ENCODE measurements at regions not wholly inside any gene's neighbourhood (a gene's known extent, or its start where the extent isn't known, plus 50 kb on each side); places are given as distances from the start of the nearest gene placed in this dataset.

DNA sequence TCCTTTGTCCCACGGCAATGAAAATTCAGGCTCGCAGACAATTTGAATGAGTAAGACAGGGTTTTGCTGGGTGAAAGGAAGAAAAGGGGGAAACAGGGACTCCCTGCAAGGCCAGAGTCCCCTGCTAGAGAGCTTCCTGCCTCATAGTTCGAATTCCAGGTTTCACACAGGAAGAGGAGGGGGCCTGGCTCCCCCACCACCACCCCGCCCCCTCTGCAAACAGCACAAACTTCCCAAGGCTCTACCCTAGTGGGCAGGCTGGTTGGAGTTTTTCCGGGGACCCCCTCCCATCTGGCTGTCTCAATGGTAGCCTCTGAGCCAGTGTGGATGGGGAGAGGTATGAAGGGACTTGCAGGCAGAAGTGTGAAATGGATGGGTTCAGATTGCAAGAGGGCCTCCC is 57.4 kb upstream of the NEBL start:
- Mint-ChIP-seq H3K36me3 (ENCODE audit: unreplicated experiment) (no peaks in the 10 kb centered on the region), H3K9me3 (ENCODE audit: unreplicated experiment) (peaks cover 2% of the 10 kb centered on the region), H3K4me1 (ENCODE audit: low read depth, unreplicated experiment) (peaks cover 21% of the 10 kb centered on the region), H3K4me3 (ENCODE audit: unreplicated experiment) (no peak overlapping the region), H3K27me3 (ENCODE audit: unreplicated experiment) (no peaks in the 10 kb centered on the region), H3K27ac (ENCODE audit: unreplicated experiment) (no peak overlapping the region)
- no peak for DNase-seq
- TF ChIP-seq, protein P1, sequence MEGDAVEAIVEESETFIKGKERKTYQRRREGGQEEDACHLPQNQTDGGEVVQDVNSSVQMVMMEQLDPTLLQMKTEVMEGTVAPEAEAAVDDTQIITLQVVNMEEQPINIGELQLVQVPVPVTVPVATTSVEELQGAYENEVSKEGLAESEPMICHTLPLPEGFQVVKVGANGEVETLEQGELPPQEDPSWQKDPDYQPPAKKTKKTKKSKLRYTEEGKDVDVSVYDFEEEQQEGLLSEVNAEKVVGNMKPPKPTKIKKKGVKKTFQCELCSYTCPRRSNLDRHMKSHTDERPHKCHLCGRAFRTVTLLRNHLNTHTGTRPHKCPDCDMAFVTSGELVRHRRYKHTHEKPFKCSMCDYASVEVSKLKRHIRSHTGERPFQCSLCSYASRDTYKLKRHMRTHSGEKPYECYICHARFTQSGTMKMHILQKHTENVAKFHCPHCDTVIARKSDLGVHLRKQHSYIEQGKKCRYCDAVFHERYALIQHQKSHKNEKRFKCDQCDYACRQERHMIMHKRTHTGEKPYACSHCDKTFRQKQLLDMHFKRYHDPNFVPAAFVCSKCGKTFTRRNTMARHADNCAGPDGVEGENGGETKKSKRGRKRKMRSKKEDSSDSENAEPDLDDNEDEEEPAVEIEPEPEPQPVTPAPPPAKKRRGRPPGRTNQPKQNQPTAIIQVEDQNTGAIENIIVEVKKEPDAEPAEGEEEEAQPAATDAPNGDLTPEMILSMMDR (IDR thresholded peaks at IDR 0.05; ENCODE audit: partially characterized antibody, unreplicated experiment): no peak

DNA sequence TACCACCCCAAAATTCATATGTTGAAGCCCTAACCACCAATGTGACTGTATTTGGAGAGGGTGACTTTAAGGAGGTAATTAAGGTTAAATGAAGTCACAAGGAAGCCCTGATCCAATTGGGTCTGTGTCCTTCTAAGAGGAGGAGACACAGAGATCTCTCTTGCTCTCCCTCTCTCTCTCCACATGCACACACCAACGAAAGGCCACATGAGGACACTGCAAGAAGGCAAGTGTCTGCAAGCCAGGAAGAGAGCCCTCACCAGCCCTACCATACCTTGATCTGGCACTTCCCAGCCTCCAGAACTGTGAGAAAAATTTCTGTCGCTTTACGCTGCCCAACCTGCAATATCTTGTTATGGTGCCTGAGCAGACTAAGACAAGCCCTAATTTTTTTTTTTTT is 56.0 kb upstream of the NEBL start:
- Mint-ChIP-seq H3K4me3 (ENCODE audit: unreplicated experiment) (no peak overlapping the region), H3K36me3 (ENCODE audit: unreplicated experiment) (no peaks in the 10 kb centered on the region), H3K9me3 (ENCODE audit: unreplicated experiment) (peaks cover 2% of the 10 kb centered on the region), H3K27ac (ENCODE audit: unreplicated experiment) (no peak overlapping the region), H3K27me3 (ENCODE audit: unreplicated experiment) (no peaks in the 10 kb centered on the region), H3K4me1 (ENCODE audit: low read depth, unreplicated experiment) (peaks cover 26% of the 10 kb centered on the region)
- TF ChIP-seq, protein P1 (IDR thresholded peaks at IDR 0.05; ENCODE audit: partially characterized antibody, unreplicated experiment): no peak
- DNase-seq: no peak

GRCh38 chr10:20949967-20950366 is 52.9 kb upstream of the NEBL start:
- no peak for DNase-seq
- Mint-ChIP-seq H3K9me3 (ENCODE audit: unreplicated experiment) (no peaks in the 10 kb centered on the region), H3K4me1 (ENCODE audit: low read depth, unreplicated experiment) (peaks cover 13% of the 10 kb centered on the region), H3K36me3 (ENCODE audit: unreplicated experiment) (no peaks in the 10 kb centered on the region), H3K27ac (ENCODE audit: unreplicated experiment) (no peak overlapping the region), H3K4me3 (ENCODE audit: unreplicated experiment) (no peak overlapping the region), H3K27me3 (ENCODE audit: unreplicated experiment) (no peaks in the 10 kb centered on the region)
- TF ChIP-seq, protein P1 (IDR thresholded peaks at IDR 0.05; ENCODE audit: partially characterized antibody, unreplicated experiment): no peak

GRCh38 chr10:20948686-20949327 is 51.7 kb upstream of the NEBL start:
- Mint-ChIP-seq H3K9me3 (ENCODE audit: unreplicated experiment) (no peaks in the 10 kb centered on the region), H3K4me1 (ENCODE audit: low read depth, unreplicated experiment) (peaks cover 13% of the 10 kb centered on the region), H3K27ac (ENCODE audit: unreplicated experiment) (no peak overlapping the region), H3K27me3 (ENCODE audit: unreplicated experiment) (no peaks in the 10 kb centered on the region), H3K36me3 (ENCODE audit: unreplicated experiment) (no peaks in the 10 kb centered on the region), H3K4me3 (ENCODE audit: unreplicated experiment) (no peak overlapping the region)
- TF ChIP-seq, protein P1 (IDR thresholded peaks at IDR 0.05; ENCODE audit: partially characterized antibody, unreplicated experiment): no peak
- no peak for DNase-seq
